ENCODE measurements at regions not wholly inside any gene's neighbourhood (a gene's known extent, or its start where the extent isn't known, plus 50 kb on each side); places are given as distances from the start of the nearest gene placed in this dataset.

DNA sequence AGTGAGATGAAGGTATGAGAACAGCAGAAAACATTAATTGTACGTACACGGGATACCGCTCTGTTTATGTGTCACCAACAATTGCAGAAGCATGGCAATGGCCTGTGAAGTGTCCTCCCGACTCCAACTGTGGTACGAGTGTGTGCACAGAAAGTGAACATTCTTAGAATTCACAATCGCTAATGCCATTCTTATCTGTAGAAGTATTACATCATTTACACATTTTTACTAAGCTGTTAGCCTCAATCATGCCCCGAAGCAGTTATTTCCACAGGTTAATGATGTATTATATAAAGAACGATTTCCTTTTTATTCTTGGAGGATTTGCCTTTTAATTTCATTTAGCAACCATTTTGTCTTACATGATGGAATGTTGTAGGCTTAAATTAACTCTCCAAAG, 103.4 kb downstream of the EVX1 start:
- BruUV-seq (replicated peaks), result no TSS peak
- in situ Hi-C loops (cut with HindIII; ENCODE audit: low pct_unique_long_range_greater_than_20kb, low sequenced_read_pairs) (no loop called here), intact Hi-C loops (cut with micrococcal nuclease; ENCODE audit: unreplicated experiment) (loop anchor here (10.0 kb wide), 1 partner anchor 229 kb away; no protein-coding TSS in a partner anchor)
- H3K27ac ChIP-seq (ENCODE audit: low read length), result peak overlapping the region; percentile 90
- no peaks in the 10 kb centered on the region for H3K9me3 ChIP-seq (ENCODE audit: control insufficient read depth, insufficient read depth, low read depth, low read length)
- CTCF ChIA-PET, result no interaction called here
- no peak overlapping the region; a peak in 1 of 4 replicates for H3K4me3 ChIP-seq (ENCODE audit: low read depth in 2 of 2, low read length in 2 of 2)
- no peaks in the 10 kb centered on the region for H3K36me3 ChIP-seq (ENCODE audit: control insufficient read depth, insufficient read depth, low read length)
- ATAC-seq (no peak), DNase-seq (ENCODE audit: low read depth, low spot score) (no peak)
- TF ChIP-seq, protein P1, sequence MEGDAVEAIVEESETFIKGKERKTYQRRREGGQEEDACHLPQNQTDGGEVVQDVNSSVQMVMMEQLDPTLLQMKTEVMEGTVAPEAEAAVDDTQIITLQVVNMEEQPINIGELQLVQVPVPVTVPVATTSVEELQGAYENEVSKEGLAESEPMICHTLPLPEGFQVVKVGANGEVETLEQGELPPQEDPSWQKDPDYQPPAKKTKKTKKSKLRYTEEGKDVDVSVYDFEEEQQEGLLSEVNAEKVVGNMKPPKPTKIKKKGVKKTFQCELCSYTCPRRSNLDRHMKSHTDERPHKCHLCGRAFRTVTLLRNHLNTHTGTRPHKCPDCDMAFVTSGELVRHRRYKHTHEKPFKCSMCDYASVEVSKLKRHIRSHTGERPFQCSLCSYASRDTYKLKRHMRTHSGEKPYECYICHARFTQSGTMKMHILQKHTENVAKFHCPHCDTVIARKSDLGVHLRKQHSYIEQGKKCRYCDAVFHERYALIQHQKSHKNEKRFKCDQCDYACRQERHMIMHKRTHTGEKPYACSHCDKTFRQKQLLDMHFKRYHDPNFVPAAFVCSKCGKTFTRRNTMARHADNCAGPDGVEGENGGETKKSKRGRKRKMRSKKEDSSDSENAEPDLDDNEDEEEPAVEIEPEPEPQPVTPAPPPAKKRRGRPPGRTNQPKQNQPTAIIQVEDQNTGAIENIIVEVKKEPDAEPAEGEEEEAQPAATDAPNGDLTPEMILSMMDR (IDR thresholded peaks at IDR 0.05), result no peak
- TF ChIP-seq POLR2AphosphoS5 (IDR thresholded peaks at IDR 0.05; ENCODE audit: low read depth, low read length) (no peak), SIN3A (IDR thresholded peaks at IDR 0.05; ENCODE audit: borderline replicate concordance, insufficient read depth, low read depth, low read length) (no peak), TCF7L2 (IDR thresholded peaks at IDR 0.05; ENCODE audit: low read depth, low read length) (no peak)
- TF ChIP-seq, protein P2, sequence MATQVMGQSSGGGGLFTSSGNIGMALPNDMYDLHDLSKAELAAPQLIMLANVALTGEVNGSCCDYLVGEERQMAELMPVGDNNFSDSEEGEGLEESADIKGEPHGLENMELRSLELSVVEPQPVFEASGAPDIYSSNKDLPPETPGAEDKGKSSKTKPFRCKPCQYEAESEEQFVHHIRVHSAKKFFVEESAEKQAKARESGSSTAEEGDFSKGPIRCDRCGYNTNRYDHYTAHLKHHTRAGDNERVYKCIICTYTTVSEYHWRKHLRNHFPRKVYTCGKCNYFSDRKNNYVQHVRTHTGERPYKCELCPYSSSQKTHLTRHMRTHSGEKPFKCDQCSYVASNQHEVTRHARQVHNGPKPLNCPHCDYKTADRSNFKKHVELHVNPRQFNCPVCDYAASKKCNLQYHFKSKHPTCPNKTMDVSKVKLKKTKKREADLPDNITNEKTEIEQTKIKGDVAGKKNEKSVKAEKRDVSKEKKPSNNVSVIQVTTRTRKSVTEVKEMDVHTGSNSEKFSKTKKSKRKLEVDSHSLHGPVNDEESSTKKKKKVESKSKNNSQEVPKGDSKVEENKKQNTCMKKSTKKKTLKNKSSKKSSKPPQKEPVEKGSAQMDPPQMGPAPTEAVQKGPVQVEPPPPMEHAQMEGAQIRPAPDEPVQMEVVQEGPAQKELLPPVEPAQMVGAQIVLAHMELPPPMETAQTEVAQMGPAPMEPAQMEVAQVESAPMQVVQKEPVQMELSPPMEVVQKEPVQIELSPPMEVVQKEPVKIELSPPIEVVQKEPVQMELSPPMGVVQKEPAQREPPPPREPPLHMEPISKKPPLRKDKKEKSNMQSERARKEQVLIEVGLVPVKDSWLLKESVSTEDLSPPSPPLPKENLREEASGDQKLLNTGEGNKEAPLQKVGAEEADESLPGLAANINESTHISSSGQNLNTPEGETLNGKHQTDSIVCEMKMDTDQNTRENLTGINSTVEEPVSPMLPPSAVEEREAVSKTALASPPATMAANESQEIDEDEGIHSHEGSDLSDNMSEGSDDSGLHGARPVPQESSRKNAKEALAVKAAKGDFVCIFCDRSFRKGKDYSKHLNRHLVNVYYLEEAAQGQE (IDR thresholded peaks at IDR 0.05; ENCODE audit: insufficient read depth in 1 of 2, low read depth in 2 of 2, low read length in 1 of 2), result no peak
- peaks cover 33% of the 10 kb centered on the region for H3K4me1 ChIP-seq (ENCODE audit: control insufficient read depth, insufficient read depth, low read length)
- H3K27me3 ChIP-seq (ENCODE audit: control insufficient read depth, insufficient read depth, low read length), result no peaks in the 10 kb centered on the region
- POLR2A ChIA-PET, result no interaction called here

DNA sequence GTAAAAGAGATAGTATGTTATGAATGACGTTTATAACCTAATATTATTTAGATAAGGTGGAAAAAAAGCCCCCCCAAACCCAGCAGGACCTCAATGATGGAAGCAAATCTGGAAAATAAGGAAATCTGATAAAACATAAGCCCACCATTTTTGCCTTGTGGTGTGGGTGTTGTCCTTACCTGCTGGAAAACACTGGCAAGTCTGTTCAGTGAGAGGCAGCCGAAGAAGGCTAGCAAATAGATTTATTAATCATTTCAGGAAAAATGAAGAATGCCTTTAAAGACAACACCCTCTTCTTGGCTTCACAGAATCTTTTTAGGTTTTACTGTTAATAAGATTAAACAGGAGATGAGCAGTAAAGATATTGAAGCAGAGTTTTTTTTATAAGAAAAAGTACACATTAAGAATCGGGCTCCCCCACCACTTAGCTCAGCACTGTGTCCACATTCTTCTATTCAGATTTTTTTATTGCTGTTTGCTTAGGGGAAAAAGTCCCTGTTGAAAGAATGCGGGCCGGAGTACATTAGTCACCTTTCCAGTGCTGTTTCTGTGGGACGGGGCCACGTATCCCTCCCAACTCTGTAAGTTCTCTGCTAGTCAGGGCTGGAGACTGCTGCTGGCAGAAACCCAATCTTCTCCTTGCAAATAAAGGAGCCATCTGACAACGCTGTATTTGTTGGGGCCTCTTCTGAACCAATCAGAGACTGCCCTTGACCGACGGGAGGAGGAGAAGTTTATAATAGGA, 104.1 kb downstream of the EVX1 start:
- H3K36me3 ChIP-seq (ENCODE audit: control insufficient read depth, insufficient read depth, low read length), result no peaks in the 10 kb centered on the region
- H3K27me3 ChIP-seq (ENCODE audit: control insufficient read depth, insufficient read depth, low read length), result no peaks in the 10 kb centered on the region
- H3K27ac ChIP-seq (ENCODE audit: low read length), result peak overlapping the region; percentile 90
- ATAC-seq (peak; percentile 98), DNase-seq (ENCODE audit: low read depth, low spot score) (peak; percentile 38)
- BruUV-seq (replicated peaks), result no TSS peak
- ChIA-PET CTCF (no interaction called here), POLR2A (interaction anchor here (0.6 kb wide), 1 partner anchor 30 kb away, joined by 3 read pairs; no protein-coding TSS in a partner anchor)
- peak overlapping the region; percentile 12 to 44; a peak in 3 of 4 replicates for H3K4me3 ChIP-seq (ENCODE audit: low read depth in 2 of 2, low read length in 2 of 2)
- in situ Hi-C loops (cut with HindIII; ENCODE audit: low pct_unique_long_range_greater_than_20kb, low sequenced_read_pairs) (no loop called here), intact Hi-C loops (cut with micrococcal nuclease; ENCODE audit: unreplicated experiment) (loop anchor here (10.0 kb wide), 1 partner anchor 228 kb away; no protein-coding TSS in a partner anchor)
- H3K4me1 ChIP-seq (ENCODE audit: control insufficient read depth, insufficient read depth, low read length), result peaks cover 33% of the 10 kb centered on the region
- no peak for TF ChIP-seq SIN3A (IDR thresholded peaks at IDR 0.05; ENCODE audit: borderline replicate concordance, insufficient read depth, low read depth, low read length)
- TF ChIP-seq POLR2AphosphoS5 (IDR thresholded peaks at IDR 0.05; ENCODE audit: low read depth, low read length), result peak; percentile 64; the same call in 1 of the 2 replicates
- peak; percentile 85 for TF ChIP-seq TCF7L2 (IDR thresholded peaks at IDR 0.05; ENCODE audit: low read depth, low read length)
- TF ChIP-seq, protein P1 (IDR thresholded peaks at IDR 0.05), result no peak
- TF ChIP-seq, protein P2 (IDR thresholded peaks at IDR 0.05; ENCODE audit: insufficient read depth in 1 of 2, low read depth in 2 of 2, low read length in 1 of 2), result 0 out of 4 replicates have a peak, but pooled peaks of 1 of the 2 experiments have one; percentile 19
- no peaks in the 10 kb centered on the region for H3K9me3 ChIP-seq (ENCODE audit: control insufficient read depth, insufficient read depth, low read depth, low read length)
